ENCODE measurements at regions not wholly inside any gene's neighbourhood (a gene's known extent, or its start where the extent isn't known, plus 50 kb on each side); places are given as distances from the start of the nearest gene placed in this dataset.

DNA sequence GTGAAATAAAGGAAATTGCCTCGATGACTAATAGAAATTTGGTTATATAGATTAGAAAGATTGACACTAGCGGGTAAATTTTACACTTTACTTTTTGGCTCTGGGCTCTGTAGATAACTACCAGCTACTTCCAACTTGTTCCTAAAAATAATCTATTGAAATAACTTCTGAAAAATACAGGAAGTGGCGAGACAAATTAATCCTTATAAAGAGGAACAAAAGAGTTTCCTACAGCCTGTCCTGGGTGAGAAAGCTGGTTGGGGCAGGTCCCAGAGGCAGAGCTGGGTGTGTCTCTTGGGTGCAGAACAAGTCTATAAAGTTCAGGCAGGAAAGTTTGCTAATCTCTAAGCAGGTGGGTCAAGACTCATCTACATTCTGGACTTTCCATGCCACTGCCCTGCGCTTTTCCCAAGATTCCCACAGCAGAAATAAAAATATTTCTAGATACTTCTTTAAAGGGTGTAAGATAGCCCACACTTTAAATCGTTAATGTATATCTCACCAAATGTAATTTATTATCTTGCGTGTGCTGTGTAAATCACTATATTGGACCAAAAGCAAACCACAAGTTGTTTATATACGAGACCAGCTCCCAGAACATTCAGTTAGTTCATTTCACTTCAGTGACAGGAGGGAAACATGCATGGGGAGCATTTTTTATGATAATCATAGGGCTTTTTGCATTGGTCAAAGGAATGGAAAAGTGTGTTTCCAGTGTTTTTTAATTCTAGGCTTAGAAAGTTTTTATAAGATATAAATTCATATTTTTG is 70.1 kb upstream of the NRIP1 start:
- H2BK20ac ChIP-seq (ENCODE audit: low read depth, low read length, poor library complexity, severe bottlenecking), result no peak overlapping the region
- H3T11ph ChIP-seq (ENCODE audit: low read length), result no peak overlapping the region
- no peaks in the 10 kb centered on the region for H3K27me3 ChIP-seq (ENCODE audit: insufficient read depth, low read length)
- H2BK120ac ChIP-seq (ENCODE audit: low read depth, low read length, poor library complexity, severe bottlenecking), result no peak overlapping the region
- no peaks in the 10 kb centered on the region for H3K23me2 ChIP-seq (ENCODE audit: insufficient read length, low read depth, low read length, poor library complexity, severe bottlenecking)
- H3K79me2 ChIP-seq (ENCODE audit: insufficient read depth, low read length), result no peaks in the 10 kb centered on the region
- no peak overlapping the region for H3K18ac ChIP-seq (ENCODE audit: insufficient read length, low read depth, low read length)
- H4K8ac ChIP-seq (replicated peaks; ENCODE audit: insufficient read length, low read depth, low read length), result no peak overlapping the region
- H2BK12ac ChIP-seq (ENCODE audit: insufficient read length, low read depth, low read length), result no peak overlapping the region
- H3K23ac ChIP-seq (ENCODE audit: insufficient read length, low read depth, low read length), result no peak overlapping the region
- WGBS (ENCODE audit: extremely low coverage, insufficient read length, low lambda C conversion rate), result no CpG with 5 or more reads among the region's 7 CpGs
- Mint-ChIP-seq H3K36me3 (ENCODE audit: insufficient read depth in 1 of 3, low read depth in 3 of 3) (no peaks in the 10 kb centered on the region), H3K9me3 (no peaks in the 10 kb centered on the region), H3K4me3 (no peak overlapping the region), H3K27me3 (ENCODE audit: low read depth) (0 out of 2 replicates have a peak, but pooled peaks cover 2% of the 10 kb centered on the region), H3K27ac (no peak overlapping the region), H3K4me1 (peaks cover 3 to 4% of the 10 kb centered on the region in 2 experiments; a peak in 2 of 4 replicates)
- H2AFZ ChIP-seq (ENCODE audit: low read length), result no peak overlapping the region
- DNase-seq, result no peak
- no peak overlapping the region for H3K4ac ChIP-seq (ENCODE audit: low read depth, low read length)
- H2AK5ac ChIP-seq (ENCODE audit: insufficient read length, low read length), result no peak overlapping the region
- no peaks in the 10 kb centered on the region for H4K20me1 ChIP-seq (ENCODE audit: control insufficient read depth, insufficient read depth, insufficient read length)
- no peaks in the 10 kb centered on the region for H3K4me1 ChIP-seq (ENCODE audit: insufficient read depth, low read length)
- H4K5ac ChIP-seq (ENCODE audit: insufficient read length, low read depth, low read length), result no peak overlapping the region
- no peak overlapping the region for H3K56ac ChIP-seq (ENCODE audit: insufficient read length, low read depth, low read length)
- H3K4me2 ChIP-seq (ENCODE audit: insufficient read depth, insufficient read length, low read length), result no peak overlapping the region
- H2BK15ac ChIP-seq (ENCODE audit: low read depth, low read length), result no peak overlapping the region
- no peak overlapping the region for H2BK5ac ChIP-seq (ENCODE audit: insufficient read length, low read length)
- H3K9me3 ChIP-seq (ENCODE audit: control insufficient read depth, low read depth, low read length), result no peaks in the 10 kb centered on the region
- H4K91ac ChIP-seq (ENCODE audit: insufficient read length, low read depth, low read length), result no peak overlapping the region
- H3K14ac ChIP-seq (ENCODE audit: insufficient read depth, low read length), result no peak overlapping the region
- no peak overlapping the region for H3K9ac ChIP-seq (ENCODE audit: extremely low read depth, insufficient read length, low read length)
- no peaks in the 10 kb centered on the region for H3K79me1 ChIP-seq (ENCODE audit: insufficient read depth, low read depth, low read length, poor library complexity, severe bottlenecking)
- no peak overlapping the region for H3K27ac ChIP-seq (ENCODE audit: insufficient read length, low read depth, low read length)
- TF ChIP-seq CTCF (conservative IDR thresholded peaks at IDR 0.05), result no peak
